SK-N-SH (cell line): ENCODE measurements at regions not wholly inside any gene's neighbourhood (a gene's known extent, or its start where the extent isn't known, plus 50 kb on each side); places are given as distances from the start of the nearest gene placed in this dataset.

Experiments used
- CTCF ChIA-PET: fragments of 300-600, 350-600 bp; formaldehyde crosslinking; extraction: SDS; loops from one replicate; lab custom pipeline; 2021; lab: Yijun Ruan, JAX
- POLR2A ChIA-PET: fragments of 350-600 bp; sonication (Branson Sonifier 250); formaldehyde crosslinking; extraction: SDS; loops from one replicate; lab custom pipeline; 2020; ENCODE audit warnings: antibody characterized with exemption, inconsistent platforms; lab: Yijun Ruan, JAX
- DNase-seq: peaks from one replicate; pipeline ENCODE4 v3.0.0; 2012
- H2AFZ ChIP-seq: fragments of 200-600 bp; sonication (generic); 2 replicates; pipeline ENCODE4 v1.8.1; 2016; ENCODE audit warnings: antibody characterized with exemption, mild to moderate bottlenecking, low read depth
- H3F3A ChIP-seq: fragments of 200-600 bp; sonication (generic); replicated peaks from 2 replicates; pipeline ENCODE3; 2016; ENCODE audit warnings: antibody characterized with exemption, mild to moderate bottlenecking; ENCODE audit not compliant: insufficient read depth
- H3K27ac ChIP-seq, 2 experiments: fragments of 200-500 bp in 1 of 2; fragments of 200-600 bp in 1 of 2; sonication (Bioruptor generic) in 1 of 2; sonication (generic), shearing (Covaris generic) in 1 of 2; 2 replicates each; pipeline versions ENCODE4 v1.5.1 to v1.6.1; 2014 to 2016; ENCODE audit warnings: low read depth in 2 of 2, inconsistent platforms in 1 of 2, low read length in 1 of 2, mild to moderate bottlenecking in 1 of 2, mixed read lengths in 1 of 2
- H3K27me3 ChIP-seq: fragments of 200-600 bp; sonication (generic), shearing (Covaris generic); 2 replicates; pipeline ENCODE4 v1.6.1; 2016; ENCODE audit warnings: mixed run types; ENCODE audit not compliant: insufficient read depth
- H3K36me3 ChIP-seq, 2 experiments: fragments of 200-500 bp in 1 of 2; fragments of 200-600 bp in 1 of 2; sonication (Bioruptor generic) in 1 of 2; sonication (generic) in 1 of 2; replicated peaks in 1 of 2; 2 replicates each; pipeline versions ENCODE3 to v1.5.1; 2014 to 2016; ENCODE audit warnings: low read length in 1 of 2, mild to moderate bottlenecking in 1 of 2; ENCODE audit not compliant: insufficient read depth in 2 of 2, control insufficient read depth in 1 of 2
- H3K4me1 ChIP-seq, 2 experiments: fragments of 200-500 bp in 1 of 2; fragments of 200-600 bp in 1 of 2; sonication (Bioruptor generic) in 1 of 2; sonication (generic), shearing (Covaris generic) in 1 of 2; 2 replicates each; pipeline versions ENCODE4 v1.5.1 to v1.6.1; 2014 to 2016; ENCODE audit warnings: low read depth in 1 of 2, low read length in 1 of 2, mixed run types in 1 of 2; ENCODE audit not compliant: insufficient read depth in 2 of 2, control insufficient read depth in 1 of 2
- H3K4me2 ChIP-seq: fragments of 200-600 bp; sonication (generic), shearing (Covaris generic); 2 replicates; pipeline ENCODE4 v1.6.1; 2017; ENCODE audit warnings: mixed run types
- H3K4me3 ChIP-seq, 2 experiments: fragments of 200-500 bp in 1 of 2; fragments of 200-600 bp in 1 of 2; sonication (Bioruptor generic) in 1 of 2; sonication (generic), shearing (Covaris generic) in 1 of 2; 2 replicates each; pipeline versions ENCODE4 v1.5.1 to v1.8.1; 2014 to 2016; ENCODE audit warnings: low read depth in 2 of 2, inconsistent platforms in 1 of 2, low read length in 1 of 2, mild to moderate bottlenecking in 1 of 2, mixed read lengths in 1 of 2, moderate library complexity in 1 of 2
- H3K79me2 ChIP-seq: fragments of 200-600 bp; sonication (generic); 2 replicates; pipeline ENCODE4 v1.8.1; 2017; ENCODE audit warnings: mild to moderate bottlenecking; ENCODE audit not compliant: insufficient read depth
- H3K9ac ChIP-seq: fragments of 200-600 bp; sonication (generic); 2 replicates; pipeline ENCODE4 v1.6.1; 2017; ENCODE audit warnings: mixed run types
- H3K9me2 ChIP-seq: fragments of 200-600 bp; sonication (generic); 2 replicates; pipeline ENCODE4 v1.6.1; 2017; ENCODE audit warnings: mixed run types
- H3K9me3 ChIP-seq: fragments of 200-600 bp; sonication (generic); 2 replicates; pipeline ENCODE4 v1.6.1; 2017; ENCODE audit warnings: mixed run types, mild to moderate bottlenecking, moderate library complexity
- H4K20me1 ChIP-seq: fragments of 200-600 bp; sonication (generic); 2 replicates; pipeline ENCODE4 v1.6.1; 2017; ENCODE audit warnings: mild to moderate bottlenecking, mixed run types; ENCODE audit not compliant: insufficient read depth
- CTCF ChIP-seq: fragments of 200-600 bp; sonication (generic); IDR thresholded peaks from 2 replicates; pipeline ENCODE4 v1.6.1; 2017; ENCODE audit warnings: antibody characterized with exemption, mild to moderate bottlenecking, moderate library complexity
- ELF1 ChIP-seq: IDR thresholded peaks from 2 replicates; pipeline ENCODE4 v1.4.0; 2012
- FOSL2 ChIP-seq: IDR thresholded peaks from 2 replicates; pipeline ENCODE4 v1.4.0; 2012; ENCODE audit warnings: low read depth, mild to moderate bottlenecking, moderate library complexity, borderline replicate concordance
- FOXM1 ChIP-seq: IDR thresholded peaks from 2 replicates; pipeline ENCODE4 v1.4.0; 2012; ENCODE audit warnings: low read depth, mild to moderate bottlenecking
- GABPA ChIP-seq: IDR thresholded peaks from 2 replicates; pipeline ENCODE4 v1.4.0; 2012; ENCODE audit warnings: low read depth, mild to moderate bottlenecking
- MEF2A ChIP-seq: IDR thresholded peaks from 2 replicates; pipeline ENCODE4 v1.4.0; 2012; ENCODE audit warnings: low read depth, borderline replicate concordance
- NFIC ChIP-seq: IDR thresholded peaks from 2 replicates; pipeline ENCODE4 v1.4.0; 2012; ENCODE audit warnings: borderline replicate concordance
- NRF1 ChIP-seq: IDR thresholded peaks from 2 replicates; pipeline ENCODE4 v1.6.1; 2012; ENCODE audit warnings: low read depth, mild to moderate bottlenecking, low read length
- RAD21 ChIP-seq: IDR thresholded peaks from 2 replicates; pipeline ENCODE4 v1.6.1; 2012; ENCODE audit warnings: mild to moderate bottlenecking, low read length
- RCOR1 ChIP-seq: fragments of 150-350 bp; IDR thresholded peaks from 2 replicates; pipeline ENCODE4 v1.6.1; 2017; ENCODE audit warnings: antibody characterized with exemption, low read length
- RFX5 ChIP-seq: IDR thresholded peaks from 2 replicates; pipeline ENCODE4 v1.6.1; 2012; ENCODE audit warnings: mild to moderate bottlenecking, improper control_type of control experiment, low read length
- RXRA ChIP-seq: IDR thresholded peaks from 2 replicates; pipeline ENCODE4 v1.4.0; 2012; ENCODE audit warnings: low read depth, mild to moderate bottlenecking, borderline replicate concordance
- TAF1 ChIP-seq: IDR thresholded peaks from 2 replicates; pipeline ENCODE4 v1.6.1; 2012; ENCODE audit warnings: low read depth, mild to moderate bottlenecking, low read length, moderate library complexity, borderline replicate concordance
- TEAD4 ChIP-seq: IDR thresholded peaks from 2 replicates; pipeline ENCODE4 v1.4.0; 2012; ENCODE audit warnings: mild to moderate bottlenecking, borderline replicate concordance; ENCODE audit not compliant: insufficient read depth
- ZBTB33 ChIP-seq: IDR thresholded peaks from 2 replicates; pipeline ENCODE4 v1.4.0; 2012; ENCODE audit warnings: low read depth, borderline replicate concordance
- WGBS: methylation state at CpG from one replicate; pipeline ENCODE4 v1.1.6; 2017; ENCODE audit warnings: low lambda C conversion rate; 5-methylcytosine and 5-hydroxymethylcytosine counted together
- TF ChIP-seq, protein P1 (sequence below): IDR thresholded peaks from 2 replicates; pipeline ENCODE4 v1.4.0; 2012; ENCODE audit warnings: low read depth
- TF ChIP-seq, protein P2 (sequence below): fragments of 150-350 bp; IDR thresholded peaks from 2 replicates; pipeline ENCODE4 v1.6.1; 2016; ENCODE audit warnings: mild to moderate bottlenecking, low read depth, low read length
- TF ChIP-seq, protein P3 (sequence below): fragments of 150-350 bp; IDR thresholded peaks from 2 replicates; pipeline ENCODE4 v1.6.1; 2017; ENCODE audit warnings: antibody characterized with exemption, low read length, low read depth, borderline replicate concordance

- CTCF ChIA-PET: no interaction called here
Observed at GRCh38 chr1:199208847-199209246, 570.0 kb downstream of the PTPRC start.

GRCh38 chr1:199218065-199218464 lies 579.2 kb downstream of the PTPRC start:
- H3K9me3 ChIP-seq: no peaks in the 10 kb centered on the region
- WGBS: 70% methylated on average over 2 of the region's 2 CpGs
- H3K4me2 ChIP-seq: no peak overlapping the region
- no peak for TF ChIP-seq ELF1
- no peak for TF ChIP-seq MEF2A
- no peak for TF ChIP-seq TEAD4
- no peak for TF ChIP-seq TAF1
- no peak for TF ChIP-seq RFX5
- TF ChIP-seq NFIC: no peak
- no peak for TF ChIP-seq GABPA
- TF ChIP-seq NRF1: no peak
- TF ChIP-seq, protein P1, sequence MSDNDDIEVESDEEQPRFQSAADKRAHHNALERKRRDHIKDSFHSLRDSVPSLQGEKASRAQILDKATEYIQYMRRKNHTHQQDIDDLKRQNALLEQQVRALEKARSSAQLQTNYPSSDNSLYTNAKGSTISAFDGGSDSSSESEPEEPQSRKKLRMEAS: no peak
- TF ChIP-seq RAD21: no peak
- no peak for TF ChIP-seq RCOR1
- TF ChIP-seq RXRA: no peak
- no peak for TF ChIP-seq ZBTB33

More at GRCh38 chr1:199208847-199209246, 570.0 kb downstream of the PTPRC start:
- Histone ChIP-seq H3K27ac (no peak overlapping the region), H3F3A (no peaks in the 10 kb centered on the region), H3K9ac (no peak overlapping the region), H3K36me3 (no peaks in the 10 kb centered on the region), H3K9me2 (no peaks in the 10 kb centered on the region), H2AFZ (no peak overlapping the region), H3K4me3 (no peak overlapping the region), H3K27me3 (no peaks in the 10 kb centered on the region), H3K4me1 (no peaks in the 10 kb centered on the region), H3K9me3 (no peaks in the 10 kb centered on the region), H4K20me1 (no peaks in the 10 kb centered on the region), H3K79me2 (no peaks in the 10 kb centered on the region), H3K4me2 (no peak overlapping the region)
- POLR2A ChIA-PET: no interaction called here
- DNase-seq: no peak
- TF ChIP-seq CTCF: no peak
- no peak for TF ChIP-seq RXRA
- no peak for TF ChIP-seq RAD21
- TF ChIP-seq, protein P1: no peak
- TF ChIP-seq, protein P2, sequence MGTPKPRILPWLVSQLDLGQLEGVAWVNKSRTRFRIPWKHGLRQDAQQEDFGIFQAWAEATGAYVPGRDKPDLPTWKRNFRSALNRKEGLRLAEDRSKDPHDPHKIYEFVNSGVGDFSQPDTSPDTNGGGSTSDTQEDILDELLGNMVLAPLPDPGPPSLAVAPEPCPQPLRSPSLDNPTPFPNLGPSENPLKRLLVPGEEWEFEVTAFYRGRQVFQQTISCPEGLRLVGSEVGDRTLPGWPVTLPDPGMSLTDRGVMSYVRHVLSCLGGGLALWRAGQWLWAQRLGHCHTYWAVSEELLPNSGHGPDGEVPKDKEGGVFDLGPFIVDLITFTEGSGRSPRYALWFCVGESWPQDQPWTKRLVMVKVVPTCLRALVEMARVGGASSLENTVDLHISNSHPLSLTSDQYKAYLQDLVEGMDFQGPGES: no peak
- TF ChIP-seq FOSL2: no peak
- TF ChIP-seq, protein P3, sequence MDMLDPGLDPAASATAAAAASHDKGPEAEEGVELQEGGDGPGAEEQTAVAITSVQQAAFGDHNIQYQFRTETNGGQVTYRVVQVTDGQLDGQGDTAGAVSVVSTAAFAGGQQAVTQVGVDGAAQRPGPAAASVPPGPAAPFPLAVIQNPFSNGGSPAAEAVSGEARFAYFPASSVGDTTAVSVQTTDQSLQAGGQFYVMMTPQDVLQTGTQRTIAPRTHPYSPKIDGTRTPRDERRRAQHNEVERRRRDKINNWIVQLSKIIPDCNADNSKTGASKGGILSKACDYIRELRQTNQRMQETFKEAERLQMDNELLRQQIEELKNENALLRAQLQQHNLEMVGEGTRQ: no peak
- TF ChIP-seq FOXM1: no peak
- no peak for TF ChIP-seq NFIC

More at GRCh38 chr1:199218065-199218464, 579.2 kb downstream of the PTPRC start:
- H3K79me2 ChIP-seq: no peaks in the 10 kb centered on the region
- H3K27me3 ChIP-seq: no peaks in the 10 kb centered on the region
- ChIA-PET CTCF (no interaction called here), POLR2A (no interaction called here)
- H4K20me1 ChIP-seq: no peaks in the 10 kb centered on the region
- no peaks in the 10 kb centered on the region for H3K9me2 ChIP-seq
- no peak overlapping the region for H3K4me3 ChIP-seq
- no peak overlapping the region for H3K9ac ChIP-seq
- no peak overlapping the region for H2AFZ ChIP-seq
- H3K27ac ChIP-seq: no peak overlapping the region
- no peaks in the 10 kb centered on the region for H3K36me3 ChIP-seq
- no peaks in the 10 kb centered on the region for H3K4me1 ChIP-seq
- DNase-seq: no peak
- no peaks in the 10 kb centered on the region for H3F3A ChIP-seq
